NOMO-1 treated with dmso at 0.1 percent for 144 hours (cell line): ENCODE measurements at regions not wholly inside any gene's neighbourhood (a gene's known extent, or its start where the extent isn't known, plus 50 kb on each side); places are given as distances from the start of the nearest gene placed in this dataset.

Experiments used
- DNase-seq: peaks from one replicate; lab custom pipeline; 2025; ENCODE audit not compliant: unreplicated experiment; lab: John Stamatoyannopoulos, UW

GRCh38 chr2:217419055-217419671 is 559.3 kb upstream of the TNP1 start:
- DNase-seq = no peak

GRCh38 chr2:217418544-217418943 is 558.7 kb upstream of the TNP1 start:
- no peak for DNase-seq

DNA sequence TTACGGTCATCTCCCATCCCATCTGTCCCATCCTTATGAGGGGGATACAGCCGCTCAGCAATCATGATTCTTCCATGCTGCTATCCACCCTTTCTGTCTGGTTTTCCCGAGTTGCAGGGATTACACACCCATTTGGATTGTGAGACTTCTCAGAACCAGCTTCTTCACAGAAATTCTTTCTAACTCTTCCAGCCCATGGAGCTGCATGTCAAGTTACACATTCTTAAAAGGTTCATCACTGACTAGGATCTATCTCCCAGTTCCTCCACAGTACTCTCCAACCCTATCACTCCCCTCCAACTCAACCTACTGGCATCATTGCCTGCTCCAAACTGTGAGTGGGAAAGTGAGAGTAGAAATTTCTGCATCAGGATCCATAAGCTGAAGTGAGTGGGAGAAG is 558.2 kb upstream of the TNP1 start:
- DNase-seq = no peak

- DNase-seq = no peak
Observed at GRCh38 chr2:217417536-217417935, 557.7 kb upstream of the TNP1 start.

GRCh38 chr2:217415316-217415715 is 555.5 kb upstream of the TNP1 start:
- no peak for DNase-seq

DNA sequence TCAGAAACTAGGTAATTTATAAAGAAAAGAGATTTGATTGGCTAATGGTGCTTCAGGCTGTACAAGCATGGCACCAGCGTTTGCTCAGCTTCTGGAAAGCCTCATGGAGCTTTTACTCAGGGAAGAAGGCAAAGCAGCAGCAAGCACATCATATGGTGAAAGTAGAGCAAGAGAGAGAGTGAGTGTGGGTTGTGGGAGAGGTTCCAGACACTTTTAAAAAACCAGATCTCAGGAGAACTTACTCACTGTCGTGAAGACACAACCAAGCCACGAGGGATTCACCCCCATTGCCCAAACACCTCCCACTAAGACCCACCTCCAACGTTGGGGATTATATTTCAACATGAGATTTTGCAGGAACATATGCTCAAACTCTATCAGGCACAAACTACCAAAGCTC is 554.6 kb upstream of the TNP1 start:
- DNase-seq = no peak

GRCh38 chr2:217413193-217413592 is 553.3 kb upstream of the TNP1 start:
- no peak for DNase-seq

GRCh38 chr2:217412721-217413120 is 552.9 kb upstream of the TNP1 start:
- no peak for DNase-seq

DNA sequence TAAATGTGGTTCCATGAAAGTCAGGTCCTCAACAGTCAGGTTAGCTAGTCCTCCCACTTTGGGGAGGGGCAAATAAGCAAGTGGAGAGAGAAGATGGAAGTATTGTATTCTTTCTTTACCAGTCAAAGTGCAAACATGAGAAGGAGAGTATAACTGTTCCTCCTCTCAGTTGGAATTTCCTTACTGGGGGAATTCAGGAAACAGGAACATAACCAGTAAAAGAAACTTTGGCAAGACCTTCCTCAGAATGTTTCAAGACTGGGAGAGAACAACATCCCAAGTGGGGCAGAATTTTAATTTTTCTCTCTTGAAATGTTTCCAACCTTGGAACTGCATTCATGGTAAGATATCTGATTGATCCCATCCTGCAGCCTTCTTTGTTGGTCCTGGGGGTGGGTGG is 552.4 kb upstream of the TNP1 start:
- no peak for DNase-seq

GRCh38 chr2:217410681-217410960 is 550.8 kb upstream of the TNP1 start:
- DNase-seq = no peak

GRCh38 chr2:217409949-217410680 is 550.3 kb upstream of the TNP1 start:
- no peak for DNase-seq

DNA sequence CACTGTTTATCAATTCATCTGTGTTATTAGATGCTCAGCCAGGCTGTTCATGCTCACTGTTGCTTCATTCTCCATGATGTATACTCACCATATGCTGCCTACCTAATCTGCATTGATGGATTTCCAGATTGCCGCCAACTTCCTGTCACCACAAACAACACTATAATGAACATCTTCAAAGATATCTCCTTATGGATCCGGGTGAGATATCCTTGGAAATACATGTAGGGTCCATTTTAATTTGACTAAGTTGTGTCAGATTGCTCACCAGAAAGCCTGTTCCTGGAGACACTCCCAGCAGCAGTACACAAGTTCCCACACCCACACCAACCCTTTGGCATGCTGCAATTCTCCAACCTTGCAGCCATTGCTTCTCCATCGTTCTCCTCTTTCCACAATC is 547.5 kb upstream of the TNP1 start:
- no peak for DNase-seq

- DNase-seq = no peak
Observed at GRCh38 chr2:217404236-217404760, 544.4 kb upstream of the TNP1 start.

DNA sequence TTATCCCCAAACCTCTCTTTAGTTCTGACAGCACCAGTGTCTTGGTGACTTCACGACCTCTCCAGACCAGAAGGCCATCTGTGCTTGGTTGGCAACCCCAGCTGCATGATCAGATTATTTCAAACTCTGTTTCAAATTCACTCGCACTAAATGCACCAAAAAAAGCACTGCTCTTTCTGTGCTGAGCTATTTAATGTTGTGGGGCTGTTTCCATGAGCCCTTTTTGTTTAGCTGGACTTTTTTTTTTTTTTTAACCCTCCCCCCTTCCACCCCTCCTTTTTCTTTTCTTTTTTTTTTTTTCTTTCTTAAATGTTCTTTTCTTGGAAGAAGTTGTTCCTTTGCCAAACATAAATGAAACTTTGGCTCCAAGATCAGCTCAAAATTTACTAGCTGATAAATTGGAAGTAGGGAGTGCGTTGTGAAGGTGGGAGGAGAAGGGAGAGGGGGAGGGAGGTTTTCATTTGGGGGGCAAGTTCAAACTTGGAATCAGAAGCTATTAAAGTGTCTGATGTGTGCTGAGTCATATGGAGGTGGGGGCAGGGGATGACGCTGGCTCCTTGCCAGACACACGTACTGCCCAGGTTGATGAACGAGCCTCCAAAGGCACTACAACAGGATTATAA is 543.0 kb upstream of the TNP1 start:
- no peak for DNase-seq

DNA sequence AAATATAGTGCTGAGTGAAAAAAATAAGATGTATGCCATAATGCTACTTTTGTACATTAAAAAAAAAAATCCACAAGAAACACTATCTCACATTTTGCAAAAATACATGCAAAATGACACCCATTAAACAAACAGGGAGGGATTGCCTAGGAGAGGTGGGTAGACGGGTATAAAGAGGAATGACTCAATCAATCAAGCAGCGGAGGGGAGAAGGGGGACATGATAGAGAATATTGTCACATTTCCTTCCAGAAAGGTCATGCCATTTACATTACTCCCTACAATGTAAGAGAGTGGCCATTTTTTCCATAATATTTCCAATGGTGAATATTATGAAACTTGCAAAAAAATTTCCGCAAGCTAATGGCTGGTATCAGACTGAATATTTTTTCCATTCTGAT is 542.3 kb upstream of the TNP1 start:
- DNase-seq = no peak

GRCh38 chr2:217399291-217399690 is 539.4 kb upstream of the TNP1 start:
- no peak for DNase-seq

GRCh38 chr2:217398860-217399259 is 539.0 kb upstream of the TNP1 start:
- DNase-seq = peak; percentile 59

DNA sequence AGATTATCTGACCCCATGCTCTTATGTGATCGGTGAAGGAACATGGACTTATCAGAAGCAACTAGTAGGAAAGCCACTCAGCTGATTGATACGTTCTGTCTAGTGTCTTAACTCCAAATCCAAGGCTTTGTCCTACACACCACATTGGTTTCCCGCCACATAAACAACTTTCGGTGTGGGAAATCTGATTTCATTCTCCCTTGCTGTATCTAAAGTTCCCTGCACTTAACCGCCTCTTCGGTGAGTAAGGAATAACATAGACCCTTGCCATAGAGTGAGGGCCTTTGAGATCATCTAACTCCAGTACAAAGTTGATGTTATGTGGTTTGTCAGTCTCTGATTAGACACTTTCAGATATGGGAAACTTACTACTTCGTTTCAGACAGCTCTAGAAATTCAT is 538.2 kb upstream of the TNP1 start:
- DNase-seq = no peak

GRCh38 chr2:217396586-217396985 is 536.7 kb upstream of the TNP1 start:
- DNase-seq = no peak

DNA sequence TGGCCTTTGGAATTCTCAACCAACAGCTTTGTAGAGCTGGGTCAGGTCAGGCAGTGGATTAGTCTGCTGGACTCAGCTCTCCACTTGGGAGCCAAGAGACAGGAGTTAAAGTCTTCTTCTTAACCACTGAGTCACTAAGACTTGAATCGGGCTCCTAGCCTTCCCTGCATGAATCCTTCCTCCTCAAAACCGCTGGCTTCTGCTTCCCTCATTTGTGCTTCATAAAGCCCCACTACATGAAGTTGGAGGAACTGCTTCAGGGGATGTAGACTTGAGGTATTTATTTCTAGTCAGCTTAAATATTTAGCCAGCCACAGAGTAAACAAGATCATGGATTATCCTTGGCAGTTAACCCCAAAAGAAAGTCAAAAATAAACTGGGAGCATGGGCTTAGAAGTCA is 536.3 kb upstream of the TNP1 start:
- no peak for DNase-seq

DNA sequence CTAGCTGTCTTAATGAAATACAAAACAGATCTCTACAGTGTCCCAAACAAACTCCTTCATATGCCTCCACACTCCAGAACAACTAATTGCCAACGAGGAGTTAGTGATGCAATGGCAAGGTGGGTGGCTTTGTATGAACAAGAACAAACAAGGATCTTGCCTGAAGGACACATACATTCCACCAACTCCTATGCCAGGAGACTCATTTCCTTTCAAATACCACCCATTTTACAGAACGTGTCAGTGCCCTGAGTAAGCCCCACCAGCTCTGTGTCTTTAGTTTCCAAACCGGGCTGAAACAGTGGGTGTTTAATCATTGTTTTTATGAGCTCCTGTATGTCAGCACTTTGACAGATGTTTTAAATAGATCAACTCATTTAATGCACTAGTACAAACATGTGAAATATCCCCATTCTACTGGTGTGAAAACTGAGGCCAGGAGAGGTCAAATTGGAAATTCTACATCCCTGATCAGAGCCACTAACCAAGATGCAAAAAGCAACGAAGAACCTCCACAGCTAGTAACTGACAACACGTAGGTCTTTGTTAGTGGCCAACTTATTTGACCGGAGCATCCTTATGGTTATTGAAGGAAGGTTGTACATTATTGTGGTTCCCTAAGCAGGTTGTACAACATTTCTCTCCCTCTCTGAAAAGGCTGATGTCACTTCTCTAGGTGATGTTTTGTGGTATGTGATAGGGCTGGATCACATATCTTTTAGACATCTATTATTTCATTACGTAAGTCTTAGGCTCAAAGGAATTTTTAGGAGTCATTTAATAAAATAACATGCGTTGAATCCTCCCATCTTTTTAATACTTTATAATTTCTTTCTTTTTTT is 534.9 kb upstream of the TNP1 start:
- DNase-seq = no peak

DNA sequence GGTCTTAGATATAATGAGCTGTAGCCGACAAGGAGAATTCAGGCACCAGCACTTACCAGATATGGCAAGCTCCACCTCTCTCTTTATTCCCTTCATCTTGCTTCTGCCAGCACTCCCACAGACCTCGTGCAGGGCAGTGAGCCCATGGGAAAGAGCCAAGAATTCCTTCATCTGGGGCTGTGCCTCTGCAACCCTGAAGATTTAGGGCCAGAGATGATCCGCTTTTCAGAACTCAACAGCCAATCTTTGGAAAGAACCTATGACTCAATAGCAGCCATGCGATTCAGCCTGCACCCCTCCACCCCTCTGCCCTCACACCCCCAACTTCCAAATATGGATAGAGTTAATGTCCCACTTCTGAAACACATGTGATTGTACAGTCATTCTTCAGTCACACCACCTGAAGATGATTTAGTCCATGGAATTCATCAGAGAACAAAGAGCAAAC is 533.7 kb upstream of the TNP1 start:
- no peak for DNase-seq
